ENCODE measurements at regions not wholly inside any gene's neighbourhood (a gene's known extent, or its start where the extent isn't known, plus 50 kb on each side); places are given as distances from the start of the nearest gene placed in this dataset.

GRCh38 chr16:17529982-17530760 lies 59.4 kb upstream of the XYLT1 start:
- TF ChIP-seq SNAPC2 (CRISPR knock-in tag; IDR thresholded peaks at IDR 0.05) (no peak), POLR2A (IDR thresholded peaks at IDR 0.05; ENCODE audit: insufficient read depth in 1 of 2, low read depth in 2 of 2, low read length in 2 of 2) (no peak), POLR2AphosphoS5 (IDR thresholded peaks at IDR 0.05; ENCODE audit: low read depth, low read length) (no peak), SP2 (CRISPR knock-in tag; IDR thresholded peaks at IDR 0.05) (no peak), SMC3 (IDR thresholded peaks at IDR 0.05; ENCODE audit: low read length) (no peak), CTCF (CRISPR knock-in tag; IDR thresholded peaks at IDR 0.05) (no peak)

All from HepG2 (cell line).